ENCODE measurements at regions not wholly inside any gene's neighbourhood (a gene's known extent, or its start where the extent isn't known, plus 50 kb on each side); places are given as distances from the start of the nearest gene placed in this dataset.

- Histone ChIP-seq H3K27ac (ENCODE audit: insufficient read depth in 1 of 2, low read depth in 1 of 2, low read length in 2 of 2, poor library complexity in 1 of 2, severe bottlenecking in 2 of 2) (no peak overlapping the region), H3K36me3 (ENCODE audit: control insufficient read depth in 4 of 4, insufficient read depth in 4 of 4, low read length in 3 of 4) (no peaks in the 10 kb centered on the region), H3K9me3 (ENCODE audit: control extremely low read depth in 1 of 5, control insufficient read depth in 4 of 5, insufficient read depth in 2 of 5, low read depth in 1 of 5, low read length in 4 of 5) (no peaks in the 10 kb centered on the region), H3K4me3 (ENCODE audit: control insufficient read depth in 1 of 7, extremely low read depth in 1 of 7, insufficient read depth in 4 of 7, low read depth in 2 of 7, low read length in 6 of 7) (no peak overlapping the region), H3K27me3 (replicated peaks in 2 of 5; ENCODE audit: control insufficient read depth in 4 of 5, insufficient read depth in 5 of 5, low read length in 4 of 5) (no peaks in the 10 kb centered on the region), H3K4me1 (ENCODE audit: control extremely low read depth in 1 of 4, control insufficient read depth in 4 of 4, insufficient read depth in 4 of 4, low read length in 3 of 4) (no peaks in the 10 kb centered on the region)
- ChIA-PET CTCF (no interaction called here), POLR2A (no interaction called here)
- 92% methylated on average over 2 of the region's 4 CpGs for WGBS (ENCODE audit: insufficient coverage)
- no peak for DNase-seq
Observed at GRCh38 chr4:13142726-13143125, 341.4 kb downstream of the RAB28 start.

GRCh38 chr4:13142191-13142590 is 341.9 kb downstream of the RAB28 start:
- 0% methylated on average over 1 of the region's 1 CpG for WGBS (ENCODE audit: insufficient coverage)
- no peak overlapping the region for H3K27ac ChIP-seq (ENCODE audit: insufficient read depth in 1 of 2, low read depth in 1 of 2, low read length in 2 of 2, poor library complexity in 1 of 2, severe bottlenecking in 2 of 2)
- no peaks in the 10 kb centered on the region for H3K27me3 ChIP-seq (replicated peaks in 2 of 5; ENCODE audit: control insufficient read depth in 4 of 5, insufficient read depth in 5 of 5, low read length in 4 of 5)
- no peaks in the 10 kb centered on the region for H3K4me1 ChIP-seq (ENCODE audit: control extremely low read depth in 1 of 4, control insufficient read depth in 4 of 4, insufficient read depth in 4 of 4, low read length in 3 of 4)
- ChIA-PET POLR2A (no interaction called here), CTCF (no interaction called here)
- H3K9me3 ChIP-seq (ENCODE audit: control extremely low read depth in 1 of 5, control insufficient read depth in 4 of 5, insufficient read depth in 2 of 5, low read depth in 1 of 5, low read length in 4 of 5), result no peaks in the 10 kb centered on the region
- H3K36me3 ChIP-seq (ENCODE audit: control insufficient read depth in 4 of 4, insufficient read depth in 4 of 4, low read length in 3 of 4), result no peaks in the 10 kb centered on the region
- no peak overlapping the region for H3K4me3 ChIP-seq (ENCODE audit: control insufficient read depth in 1 of 7, extremely low read depth in 1 of 7, insufficient read depth in 4 of 7, low read depth in 2 of 7, low read length in 6 of 7)
- no peak for DNase-seq

- POLR2A ChIA-PET, result no interaction called here
- Histone ChIP-seq H3K27me3 (replicated peaks in 2 of 5; ENCODE audit: control insufficient read depth in 4 of 5, insufficient read depth in 5 of 5, low read length in 4 of 5) (no peaks in the 10 kb centered on the region), H3K9me3 (ENCODE audit: control extremely low read depth in 1 of 5, control insufficient read depth in 4 of 5, insufficient read depth in 2 of 5, low read depth in 1 of 5, low read length in 4 of 5) (peaks cover 0 to 4% (median 0%) of the 10 kb centered on the region in 5 experiments), H3K27ac (ENCODE audit: insufficient read depth in 1 of 2, low read depth in 1 of 2, low read length in 2 of 2, poor library complexity in 1 of 2, severe bottlenecking in 2 of 2) (no peak overlapping the region), H3K36me3 (ENCODE audit: control insufficient read depth in 4 of 4, insufficient read depth in 4 of 4, low read length in 3 of 4) (no peaks in the 10 kb centered on the region), H3K4me3 (ENCODE audit: control insufficient read depth in 1 of 7, extremely low read depth in 1 of 7, insufficient read depth in 4 of 7, low read depth in 2 of 7, low read length in 6 of 7) (no peak overlapping the region), H3K4me1 (ENCODE audit: control extremely low read depth in 1 of 4, control insufficient read depth in 4 of 4, insufficient read depth in 4 of 4, low read length in 3 of 4) (no peaks in the 10 kb centered on the region)
- no peak for DNase-seq
- CTCF ChIA-PET, result no interaction called here
- WGBS (ENCODE audit: insufficient coverage), result 89% methylated on average over 1 of the region's 2 CpGs
Observed at GRCh38 chr4:13137390-13137789, 346.8 kb downstream of the RAB28 start.

DNA sequence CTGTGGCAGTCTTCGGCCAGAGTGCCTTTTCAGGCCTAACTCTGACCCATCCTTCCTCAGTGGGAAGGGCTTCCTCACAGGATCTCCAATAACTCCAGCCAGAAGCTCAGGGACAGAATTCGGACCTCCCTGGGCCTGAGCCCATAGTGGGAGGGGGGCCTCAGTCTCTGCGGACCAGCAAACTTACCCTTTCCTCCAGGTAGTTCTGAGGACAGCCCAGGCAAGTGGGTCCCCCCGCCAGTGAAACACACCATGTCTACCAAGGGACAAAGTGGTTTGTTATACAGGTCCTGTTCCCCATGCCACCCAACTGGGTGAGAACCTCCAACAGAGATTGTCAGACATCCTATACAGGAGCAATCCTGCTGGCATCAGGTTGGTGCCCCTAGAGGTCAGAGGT is 350.4 kb downstream of the RAB28 start:
- POLR2A ChIA-PET, result no interaction called here
- WGBS (ENCODE audit: insufficient coverage), result 97% methylated on average over 3 of the region's 4 CpGs

DNA sequence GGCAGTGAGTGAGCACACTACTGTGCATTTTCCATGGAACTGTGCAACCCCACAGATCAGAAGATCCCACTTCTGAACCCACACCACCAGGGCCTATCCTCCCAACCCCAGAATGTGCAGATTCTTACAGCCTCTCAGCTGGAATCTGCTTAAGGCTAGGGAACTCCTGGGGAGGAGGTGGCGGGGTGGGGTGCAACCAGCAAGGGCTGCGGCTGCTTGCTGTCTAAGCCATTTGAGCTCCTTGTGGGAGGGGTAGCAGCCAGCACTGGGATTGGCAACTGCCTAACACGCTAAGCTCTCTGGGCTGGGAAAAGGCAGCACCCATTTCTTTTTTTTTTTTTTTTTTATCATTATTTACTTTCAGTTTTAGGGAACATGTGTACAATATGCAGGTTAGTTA is 353.3 kb downstream of the RAB28 start:
- H3K27me3 ChIP-seq (replicated peaks in 2 of 5; ENCODE audit: control insufficient read depth in 4 of 5, insufficient read depth in 5 of 5, low read length in 4 of 5), result peaks cover 0 to 2% (median 0%) of the 10 kb centered on the region in 5 experiments
- no peaks in the 10 kb centered on the region for H3K36me3 ChIP-seq (ENCODE audit: control insufficient read depth in 4 of 4, insufficient read depth in 4 of 4, low read length in 3 of 4)
- no peaks in the 10 kb centered on the region for H3K4me1 ChIP-seq (ENCODE audit: control extremely low read depth in 1 of 4, control insufficient read depth in 4 of 4, insufficient read depth in 4 of 4, low read length in 3 of 4)
- no peak overlapping the region for H3K27ac ChIP-seq (ENCODE audit: insufficient read depth in 1 of 2, low read depth in 1 of 2, low read length in 2 of 2, poor library complexity in 1 of 2, severe bottlenecking in 2 of 2)
- 100% methylated on average over 2 of the region's 3 CpGs for WGBS (ENCODE audit: insufficient coverage)
- H3K4me3 ChIP-seq (ENCODE audit: control insufficient read depth in 1 of 7, extremely low read depth in 1 of 7, insufficient read depth in 4 of 7, low read depth in 2 of 7, low read length in 6 of 7), result no peak overlapping the region
- peaks cover 0 to 4% (median 0%) of the 10 kb centered on the region in 5 experiments for H3K9me3 ChIP-seq (ENCODE audit: control extremely low read depth in 1 of 5, control insufficient read depth in 4 of 5, insufficient read depth in 2 of 5, low read depth in 1 of 5, low read length in 4 of 5)
- no peak for DNase-seq
- ChIA-PET CTCF (no interaction called here), POLR2A (no interaction called here)

More for the DNA sequence above, 350.4 kb downstream of the RAB28 start:
- H3K9me3 ChIP-seq (ENCODE audit: control extremely low read depth in 1 of 5, control insufficient read depth in 4 of 5, insufficient read depth in 2 of 5, low read depth in 1 of 5, low read length in 4 of 5), result peaks cover 0 to 4% (median 0%) of the 10 kb centered on the region in 5 experiments
- no peak for DNase-seq
- CTCF ChIA-PET, result no interaction called here
- no peaks in the 10 kb centered on the region for H3K4me1 ChIP-seq (ENCODE audit: control extremely low read depth in 1 of 4, control insufficient read depth in 4 of 4, insufficient read depth in 4 of 4, low read length in 3 of 4)
- no peak overlapping the region for H3K27ac ChIP-seq (ENCODE audit: insufficient read depth in 1 of 2, low read depth in 1 of 2, low read length in 2 of 2, poor library complexity in 1 of 2, severe bottlenecking in 2 of 2)
- H3K36me3 ChIP-seq (ENCODE audit: control insufficient read depth in 4 of 4, insufficient read depth in 4 of 4, low read length in 3 of 4), result no peaks in the 10 kb centered on the region
- no peak overlapping the region for H3K4me3 ChIP-seq (ENCODE audit: control insufficient read depth in 1 of 7, extremely low read depth in 1 of 7, insufficient read depth in 4 of 7, low read depth in 2 of 7, low read length in 6 of 7)
- H3K27me3 ChIP-seq (replicated peaks in 2 of 5; ENCODE audit: control insufficient read depth in 4 of 5, insufficient read depth in 5 of 5, low read length in 4 of 5), result peaks cover 0 to 2% (median 0%) of the 10 kb centered on the region in 5 experiments

GRCh38 chr4:13129095-13129494 is 355.0 kb downstream of the RAB28 start:
- 93% methylated on average over 5 of the region's 5 CpGs for WGBS (ENCODE audit: insufficient coverage)
- POLR2A ChIA-PET, result no interaction called here
- CTCF ChIA-PET, result no interaction called here
- peaks cover 0 to 4% (median 0%) of the 10 kb centered on the region in 5 experiments for H3K9me3 ChIP-seq (ENCODE audit: control extremely low read depth in 1 of 5, control insufficient read depth in 4 of 5, insufficient read depth in 2 of 5, low read depth in 1 of 5, low read length in 4 of 5)
- DNase-seq, result no peak
- no peaks in the 10 kb centered on the region for H3K4me1 ChIP-seq (ENCODE audit: control extremely low read depth in 1 of 4, control insufficient read depth in 4 of 4, insufficient read depth in 4 of 4, low read length in 3 of 4)
- peaks cover 0 to 2% (median 0%) of the 10 kb centered on the region in 5 experiments for H3K27me3 ChIP-seq (replicated peaks in 2 of 5; ENCODE audit: control insufficient read depth in 4 of 5, insufficient read depth in 5 of 5, low read length in 4 of 5)
- no peak overlapping the region for H3K4me3 ChIP-seq (ENCODE audit: control insufficient read depth in 1 of 7, extremely low read depth in 1 of 7, insufficient read depth in 4 of 7, low read depth in 2 of 7, low read length in 6 of 7)
- H3K36me3 ChIP-seq (ENCODE audit: control insufficient read depth in 4 of 4, insufficient read depth in 4 of 4, low read length in 3 of 4), result no peaks in the 10 kb centered on the region
- H3K27ac ChIP-seq (ENCODE audit: insufficient read depth in 1 of 2, low read depth in 1 of 2, low read length in 2 of 2, poor library complexity in 1 of 2, severe bottlenecking in 2 of 2), result no peak overlapping the region

- no peak overlapping the region for H3K27ac ChIP-seq (ENCODE audit: insufficient read depth in 1 of 2, low read depth in 1 of 2, low read length in 2 of 2, poor library complexity in 1 of 2, severe bottlenecking in 2 of 2)
- peaks cover 0 to 2% (median 0%) of the 10 kb centered on the region in 5 experiments for H3K27me3 ChIP-seq (replicated peaks in 2 of 5; ENCODE audit: control insufficient read depth in 4 of 5, insufficient read depth in 5 of 5, low read length in 4 of 5)
- no peak for DNase-seq
- CTCF ChIA-PET, result no interaction called here
- H3K4me3 ChIP-seq (ENCODE audit: control insufficient read depth in 1 of 7, extremely low read depth in 1 of 7, insufficient read depth in 4 of 7, low read depth in 2 of 7, low read length in 6 of 7), result no peak overlapping the region
- WGBS (ENCODE audit: insufficient coverage), result 72% methylated on average over 4 of the region's 7 CpGs
- no peaks in the 10 kb centered on the region for H3K36me3 ChIP-seq (ENCODE audit: control insufficient read depth in 4 of 4, insufficient read depth in 4 of 4, low read length in 3 of 4)
- POLR2A ChIA-PET, result interaction anchor here (0.6 kb wide), 1 partner anchor 107 kb away, joined by 3 read pairs; no protein-coding TSS in a partner anchor
- no peaks in the 10 kb centered on the region for H3K9me3 ChIP-seq (ENCODE audit: control extremely low read depth in 1 of 5, control insufficient read depth in 4 of 5, insufficient read depth in 2 of 5, low read depth in 1 of 5, low read length in 4 of 5)
- H3K4me1 ChIP-seq (ENCODE audit: control extremely low read depth in 1 of 4, control insufficient read depth in 4 of 4, insufficient read depth in 4 of 4, low read length in 3 of 4), result no peaks in the 10 kb centered on the region
Observed at GRCh38 chr4:13126976-13127910, 356.9 kb downstream of the RAB28 start.
